Suprapubic skin (tissue), 4 donors: ENCODE measurements at regions not wholly inside any gene's neighbourhood (a gene's known extent, or its start where the extent isn't known, plus 50 kb on each side); places are given as distances from the start of the nearest gene placed in this dataset.

Source experiments
- CTCF ChIP-seq, 2 donors: fragments of 200-600 bp in 1 of 2; fragments of 450-650 bp in 1 of 2; sonication (generic) in 1 of 2; IDR thresholded peaks; one replicate each; pipeline ENCODE4 v1.5.1; 2016 to 2019; ENCODE audit warnings: antibody characterized with exemption in 2 of 2, mild to moderate bottlenecking in 1 of 2, moderate library complexity in 1 of 2
- EP300 ChIP-seq: sonication (generic); formaldehyde crosslinking; IDR thresholded peaks from one replicate; pipeline ENCODE4 v1.6.1; 2017; ENCODE audit warnings: antibody characterized with exemption
- POLR2A ChIP-seq, 2 donors: fragments of 450-650 bp; IDR thresholded peaks; one replicate each; pipeline ENCODE4 v1.6.1; 2017; ENCODE audit warnings: antibody characterized with exemption in 2 of 2, mild to moderate bottlenecking in 2 of 2, moderate library complexity in 2 of 2
- POLR2AphosphoS5 ChIP-seq, 3 donors: sonication (generic); formaldehyde crosslinking; IDR thresholded peaks; one replicate each; pipeline ENCODE4 v1.6.1; 2017; ENCODE audit warnings: antibody characterized with exemption in 3 of 3

DNA sequence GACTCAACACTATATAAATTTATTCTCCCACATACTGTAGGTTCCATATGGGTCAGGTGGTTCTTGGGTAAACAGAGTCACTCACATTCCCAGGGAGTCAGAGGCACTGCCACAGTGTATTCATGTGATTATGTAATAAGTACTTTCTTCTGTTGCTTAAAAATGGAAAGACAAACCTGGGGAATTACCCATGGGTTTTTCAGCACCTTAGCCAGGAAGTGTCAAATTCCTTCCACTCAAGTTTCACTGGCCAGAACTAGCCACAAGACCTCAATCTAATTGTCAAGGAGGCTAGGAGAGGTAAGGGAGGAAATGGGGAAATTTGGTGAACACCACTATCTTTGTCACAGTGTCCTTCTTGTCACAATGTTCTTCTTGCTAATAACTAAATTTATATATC is 333.2 kb upstream of the MDGA2 start:
- TF ChIP-seq POLR2A (IDR thresholded peaks at IDR 0.05) (no peak), CTCF (IDR thresholded peaks at IDR 0.05) (no peak), POLR2AphosphoS5 (IDR thresholded peaks at IDR 0.05) (no peak), EP300 (no peak)
